ENCODE measurements at regions not wholly inside any gene's neighbourhood (a gene's known extent, or its start where the extent isn't known, plus 50 kb on each side); places are given as distances from the start of the nearest gene placed in this dataset.

DNA sequence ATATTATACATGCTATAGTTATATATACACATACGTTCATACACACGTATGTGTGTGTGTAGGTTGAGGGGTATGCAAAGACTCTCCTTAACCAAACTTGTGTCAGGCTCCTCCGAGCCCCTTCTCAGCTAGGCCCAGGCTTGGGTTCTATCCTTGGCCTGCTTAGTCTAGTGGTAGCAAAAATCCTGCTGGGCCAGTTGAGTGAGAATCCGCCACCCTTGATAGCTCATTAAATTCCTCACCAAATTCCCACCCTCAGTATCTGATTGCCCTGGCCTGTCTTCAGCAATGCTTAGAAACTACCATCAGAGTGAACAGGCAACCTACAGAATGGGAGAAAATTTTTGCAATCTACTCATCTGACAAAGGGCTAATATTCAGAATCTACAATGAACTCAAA is 126.5 kb downstream of the TSN start:
- H3K9me3 ChIP-seq: peaks cover 0 to 10% (median 0%) of the 10 kb centered on the region in 3 donors
- no peak for TF ChIP-seq EP300 (IDR thresholded peaks at IDR 0.05)
- TF ChIP-seq POLR2A (IDR thresholded peaks at IDR 0.05): no peak
- TF ChIP-seq POLR2AphosphoS5 (IDR thresholded peaks at IDR 0.05): no peak
- TF ChIP-seq, protein P1, sequence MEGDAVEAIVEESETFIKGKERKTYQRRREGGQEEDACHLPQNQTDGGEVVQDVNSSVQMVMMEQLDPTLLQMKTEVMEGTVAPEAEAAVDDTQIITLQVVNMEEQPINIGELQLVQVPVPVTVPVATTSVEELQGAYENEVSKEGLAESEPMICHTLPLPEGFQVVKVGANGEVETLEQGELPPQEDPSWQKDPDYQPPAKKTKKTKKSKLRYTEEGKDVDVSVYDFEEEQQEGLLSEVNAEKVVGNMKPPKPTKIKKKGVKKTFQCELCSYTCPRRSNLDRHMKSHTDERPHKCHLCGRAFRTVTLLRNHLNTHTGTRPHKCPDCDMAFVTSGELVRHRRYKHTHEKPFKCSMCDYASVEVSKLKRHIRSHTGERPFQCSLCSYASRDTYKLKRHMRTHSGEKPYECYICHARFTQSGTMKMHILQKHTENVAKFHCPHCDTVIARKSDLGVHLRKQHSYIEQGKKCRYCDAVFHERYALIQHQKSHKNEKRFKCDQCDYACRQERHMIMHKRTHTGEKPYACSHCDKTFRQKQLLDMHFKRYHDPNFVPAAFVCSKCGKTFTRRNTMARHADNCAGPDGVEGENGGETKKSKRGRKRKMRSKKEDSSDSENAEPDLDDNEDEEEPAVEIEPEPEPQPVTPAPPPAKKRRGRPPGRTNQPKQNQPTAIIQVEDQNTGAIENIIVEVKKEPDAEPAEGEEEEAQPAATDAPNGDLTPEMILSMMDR (IDR thresholded peaks at IDR 0.05): no peak
- H3K36me3 ChIP-seq: no peaks in the 10 kb centered on the region
- H3K4me1 ChIP-seq: no peaks in the 10 kb centered on the region
- no peaks in the 10 kb centered on the region for H3K27me3 ChIP-seq
- H3K27ac ChIP-seq: no peak overlapping the region
- WGBS, 2 donors (ENCODE audit: low coverage in 1 of 2): 74 to 92% methylated on average over 3 to 4 of the region's 4 CpGs
- ATAC-seq: no peak
- H3K4me3 ChIP-seq: no peak overlapping the region

DNA sequence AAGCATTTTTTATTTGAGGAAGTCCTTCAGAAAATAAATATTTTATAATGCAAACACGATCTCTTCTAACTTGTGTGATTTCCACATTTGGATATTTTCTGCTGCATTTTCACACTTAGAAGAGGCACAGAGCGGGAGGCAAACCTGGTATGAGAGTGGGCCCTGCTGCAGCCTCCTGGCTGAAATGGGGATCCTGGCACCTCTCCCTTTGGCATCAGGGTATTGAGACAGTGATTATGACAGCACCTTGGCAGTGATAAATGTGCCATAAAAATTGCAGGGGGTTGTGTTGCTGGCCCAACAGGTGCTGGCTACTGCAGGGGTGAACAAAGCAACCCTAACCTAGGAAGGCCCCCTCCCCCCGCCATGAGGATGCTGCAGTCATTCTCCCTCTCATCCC is 128.6 kb downstream of the TSN start:
- ATAC-seq: no peak
- Histone ChIP-seq H3K4me1 (no peaks in the 10 kb centered on the region), H3K36me3 (no peaks in the 10 kb centered on the region), H3K27ac (no peak overlapping the region), H3K27me3 (no peaks in the 10 kb centered on the region), H3K9me3 (peaks cover 0 to 4% (median 0%) of the 10 kb centered on the region in 3 donors), H3K4me3 (no peak overlapping the region)
- TF ChIP-seq POLR2AphosphoS5 (IDR thresholded peaks at IDR 0.05) (no peak), EP300 (IDR thresholded peaks at IDR 0.05) (no peak), POLR2A (IDR thresholded peaks at IDR 0.05) (no peak)
- TF ChIP-seq, protein P1 (IDR thresholded peaks at IDR 0.05): no peak
- 53 to 72% methylated on average over 2 to 3 of the region's 3 CpGs for WGBS, 2 donors (ENCODE audit: low coverage in 1 of 2)

DNA sequence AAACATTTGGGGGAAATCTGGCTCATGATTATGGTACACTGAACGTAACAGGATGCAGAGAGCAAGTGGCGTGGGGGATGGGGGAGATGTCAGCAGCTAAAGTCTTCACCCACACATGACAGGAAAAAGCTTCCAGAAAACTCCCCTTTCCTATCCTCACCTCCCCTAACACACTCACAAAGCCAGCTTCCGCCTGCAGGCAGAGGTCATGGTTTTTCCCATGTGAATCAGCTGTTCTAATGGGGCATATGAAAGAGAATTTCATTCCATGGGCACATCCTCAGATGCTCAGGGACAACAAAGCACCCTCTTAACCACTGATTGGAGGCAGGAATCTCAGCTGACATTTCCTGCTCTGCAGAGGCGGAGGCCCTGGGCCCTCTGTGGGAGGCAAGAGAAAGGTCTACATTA is 129.1 kb downstream of the TSN start:
- no peak for ATAC-seq
- Histone ChIP-seq H3K27me3 (no peaks in the 10 kb centered on the region), H3K36me3 (no peaks in the 10 kb centered on the region), H3K9me3 (peaks cover 0 to under 1% (median 0%) of the 10 kb centered on the region in 3 donors), H3K4me3 (no peak overlapping the region), H3K27ac (no peak overlapping the region), H3K4me1 (no peaks in the 10 kb centered on the region)
- WGBS, 2 donors (ENCODE audit: low coverage in 1 of 2): 66 to 80% methylated on average over 2 to 4 of the region's 4 CpGs
- TF ChIP-seq POLR2A (IDR thresholded peaks at IDR 0.05) (no peak), EP300 (IDR thresholded peaks at IDR 0.05) (no peak), POLR2AphosphoS5 (IDR thresholded peaks at IDR 0.05) (no peak)
- TF ChIP-seq, protein P1 (IDR thresholded peaks at IDR 0.05): no peak

DNA sequence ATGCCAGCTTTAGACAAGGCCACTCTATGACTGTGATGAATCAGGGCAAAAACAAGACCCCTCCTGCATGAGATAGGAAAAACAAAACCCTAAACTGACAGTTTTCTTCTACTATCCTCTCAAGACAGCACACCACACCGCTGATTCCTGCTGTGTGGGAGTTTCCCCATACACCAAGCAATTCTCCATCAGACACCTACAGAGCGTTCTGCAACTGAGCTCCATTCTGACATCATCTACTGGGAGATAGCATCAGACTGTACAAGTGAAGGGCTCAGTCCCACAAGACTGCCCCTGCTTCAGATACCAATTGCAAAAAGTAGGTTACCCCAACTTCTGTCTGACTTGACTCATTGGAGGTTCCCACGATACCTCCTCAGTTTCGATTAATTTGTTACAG is 130.6 kb downstream of the TSN start:
- no peak overlapping the region for H3K4me3 ChIP-seq
- H3K4me1 ChIP-seq: no peaks in the 10 kb centered on the region
- TF ChIP-seq, protein P1 (IDR thresholded peaks at IDR 0.05): no peak
- TF ChIP-seq POLR2AphosphoS5 (IDR thresholded peaks at IDR 0.05): no peak
- TF ChIP-seq EP300 (IDR thresholded peaks at IDR 0.05): no peak
- TF ChIP-seq POLR2A (IDR thresholded peaks at IDR 0.05): no peak
- no peaks in the 10 kb centered on the region for H3K36me3 ChIP-seq
- no peaks in the 10 kb centered on the region for H3K9me3 ChIP-seq
- no peaks in the 10 kb centered on the region for H3K27me3 ChIP-seq
- H3K27ac ChIP-seq: no peak overlapping the region
- no peak for ATAC-seq
- 80 to 92% methylated on average over 1 to 4 of the region's 4 CpGs for WGBS, 2 donors (ENCODE audit: low coverage in 1 of 2)

DNA sequence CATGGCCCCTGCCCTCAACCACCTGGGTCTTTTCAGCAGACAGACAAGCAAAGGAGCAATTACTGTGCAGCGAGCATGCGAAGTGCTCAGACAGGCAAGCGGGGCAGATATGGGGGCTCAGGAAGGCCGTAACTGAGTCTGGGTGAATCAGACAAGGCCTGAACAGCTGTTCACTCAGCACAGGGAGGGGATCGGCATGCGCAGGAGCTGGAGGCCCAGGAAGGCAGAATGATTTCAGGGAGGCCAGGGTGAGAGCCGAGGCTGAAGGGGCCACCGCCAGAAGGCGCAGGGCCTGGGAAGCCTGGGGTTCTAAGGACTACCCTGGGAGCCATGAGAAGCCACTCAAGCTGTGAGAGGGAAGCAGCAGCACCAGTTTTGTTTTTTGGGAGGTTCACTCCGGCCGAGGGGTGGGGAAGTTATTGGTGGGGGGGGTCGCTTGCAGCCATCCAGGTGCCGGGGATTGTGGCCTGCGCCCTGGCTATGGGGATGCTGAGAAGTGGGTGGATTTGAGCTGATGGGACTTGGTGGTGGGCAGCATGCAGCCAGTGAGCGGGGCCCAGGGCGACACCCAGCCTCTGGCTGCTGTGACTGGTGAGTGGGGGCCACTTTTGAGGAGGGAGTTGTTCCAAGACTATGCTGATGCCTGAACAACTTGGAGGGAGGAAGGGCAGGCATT is 132.2 kb downstream of the TSN start:
- Histone ChIP-seq H3K4me1 (no peaks in the 10 kb centered on the region), H3K4me3 (no peak overlapping the region), H3K27me3 (no peaks in the 10 kb centered on the region), H3K36me3 (no peaks in the 10 kb centered on the region), H3K9me3 (no peaks in the 10 kb centered on the region), H3K27ac (no peak overlapping the region)
- TF ChIP-seq, protein P1 (IDR thresholded peaks at IDR 0.05): no peak
- TF ChIP-seq EP300 (IDR thresholded peaks at IDR 0.05): no peak
- TF ChIP-seq POLR2A (IDR thresholded peaks at IDR 0.05): no peak
- no peak for TF ChIP-seq POLR2AphosphoS5 (IDR thresholded peaks at IDR 0.05)
- ATAC-seq: no peak
- WGBS, 2 donors (ENCODE audit: low coverage in 1 of 2): 90 to 100% methylated on average over 3 to 10 of the region's 16 CpGs

Data from gastroesophageal sphincter (tissue), 4 donors.